Urinary bladder (tissue), 3 donors: ENCODE measurements at regions not wholly inside any gene's neighbourhood (a gene's known extent, or its start where the extent isn't known, plus 50 kb on each side); places are given as distances from the start of the nearest gene placed in this dataset.
"Not testable (repeated sequence)": the region's sequence is repeated elsewhere in the genome, so short reads cannot be mapped to it uniquely, and the experiment has no call there.

Experiments used
- DNase-seq: peaks from one replicate; pipeline ENCODE4 v3.0.0-alpha.2; 2015; ENCODE audit errors: extremely low spot score
- H3K27ac ChIP-seq: one replicate; pipeline ENCODE4 v1.5.1; 2013; ENCODE audit warnings: low read depth, mild to moderate bottlenecking, moderate library complexity
- H3K36me3 ChIP-seq: one replicate; pipeline ENCODE4 v1.6.1; 2013; ENCODE audit warnings: mild to moderate bottlenecking, moderate library complexity; ENCODE audit not compliant: insufficient read depth
- H3K4me1 ChIP-seq: one replicate; pipeline ENCODE4 v1.6.1; 2013; ENCODE audit warnings: mild to moderate bottlenecking, moderate library complexity; ENCODE audit not compliant: insufficient read depth
- H3K4me3 ChIP-seq: one replicate; pipeline ENCODE4 v1.5.1; 2013; ENCODE audit warnings: low read depth, low read length
- WGBS: extraction: QIAGEN DNeasy Blood & Tissue Kit; methylation state at CpG from one replicate; pipeline ENCODE4 v1.1.7; 2013; 5-methylcytosine and 5-hydroxymethylcytosine counted together
- donor health status: healthy with polysubstance abuse.
- donor health status: healthy.

GRCh38 chr9:31745468-31745867 is 639.0 kb upstream of the ACO1 start:
- no peak overlapping the region for H3K4me3 ChIP-seq
- H3K36me3 ChIP-seq, result no peaks in the 10 kb centered on the region
- no peak overlapping the region for H3K27ac ChIP-seq
- DNase-seq, result no peak
- H3K4me1 ChIP-seq, result no peaks in the 10 kb centered on the region
- WGBS, result 58% methylated on average over 6 of the region's 6 CpGs

GRCh38 chr9:31745886-31746285 is 638.6 kb upstream of the ACO1 start:
- Histone ChIP-seq H3K4me3 (no peak overlapping the region), H3K4me1 (no peaks in the 10 kb centered on the region), H3K36me3 (no peaks in the 10 kb centered on the region), H3K27ac (no peak overlapping the region)
- no peak for DNase-seq

DNA sequence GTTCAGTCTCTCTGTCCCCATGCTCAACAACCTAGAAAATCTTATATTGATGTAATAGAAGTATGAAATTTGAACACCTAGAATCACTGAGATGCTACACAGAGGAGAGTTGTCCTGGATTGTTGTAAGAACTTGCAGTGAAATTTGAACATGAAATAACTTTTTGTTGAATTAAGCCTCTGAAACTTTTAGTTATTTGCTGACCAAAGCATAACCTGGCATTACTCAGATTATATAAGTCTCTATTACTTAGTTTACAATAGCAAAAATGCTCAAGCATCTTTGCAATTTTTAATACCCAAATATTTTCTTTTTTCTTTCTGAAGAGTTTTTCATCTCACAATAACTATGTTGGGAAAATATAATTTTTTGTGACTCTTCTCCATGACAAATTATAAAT is 630.7 kb upstream of the ACO1 start:
- DNase-seq, result no peak
- Histone ChIP-seq H3K4me3 (no peak overlapping the region), H3K4me1 (no peaks in the 10 kb centered on the region), H3K36me3 (no peaks in the 10 kb centered on the region), H3K27ac (no peak overlapping the region)

- Histone ChIP-seq H3K4me1 (no peaks in the 10 kb centered on the region), H3K4me3 (no peak overlapping the region), H3K36me3 (no peaks in the 10 kb centered on the region), H3K27ac (no peak overlapping the region)
- no peak for DNase-seq
- 72% methylated on average over 3 of the region's 3 CpGs for WGBS
These were observed 624.7 kb upstream of the ACO1 start for GRCh38 chr9:31759703-31760102.

DNA sequence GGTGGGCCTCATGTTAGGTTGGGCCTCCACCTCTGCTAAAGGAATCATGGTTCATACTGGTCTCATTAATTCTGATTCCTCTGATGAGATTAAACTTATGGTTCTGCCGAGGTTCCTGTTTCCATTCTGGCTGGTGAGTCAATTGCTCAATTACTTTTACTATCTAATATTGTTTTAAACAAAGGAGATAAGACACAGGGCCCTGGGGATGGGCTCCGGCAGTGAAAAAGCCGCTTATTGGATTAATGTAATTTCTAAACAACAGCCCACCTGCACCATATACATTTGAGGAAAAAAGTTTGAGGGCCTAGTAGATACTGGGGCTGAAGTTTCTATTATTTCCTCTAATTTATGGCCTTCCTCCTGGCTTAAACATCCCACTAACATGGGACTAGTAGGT is 610.4 kb upstream of the ACO1 start:
- WGBS, result 49% methylated on average over 3 of the region's 3 CpGs
- not testable (repeated sequence) for H3K4me1 ChIP-seq, H3K36me3 ChIP-seq, H3K27ac ChIP-seq, H3K4me3 ChIP-seq, DNase-seq

- no peak overlapping the region for H3K27ac ChIP-seq
- H3K36me3 ChIP-seq, result no peaks in the 10 kb centered on the region
- H3K4me1 ChIP-seq, result no peaks in the 10 kb centered on the region
- WGBS, result 63% methylated on average over 2 of the region's 2 CpGs
- DNase-seq, result no peak
- H3K4me3 ChIP-seq, result no peak overlapping the region
These were observed 609.9 kb upstream of the ACO1 start for GRCh38 chr9:31774571-31774970.

GRCh38 chr9:31776471-31776870 is 608.0 kb upstream of the ACO1 start:
- 12% methylated on average over 3 of the region's 3 CpGs for WGBS
- no peak overlapping the region for H3K27ac ChIP-seq
- H3K4me1 ChIP-seq, result no peaks in the 10 kb centered on the region
- peak; percentile 42 for DNase-seq
- H3K36me3 ChIP-seq, result no peaks in the 10 kb centered on the region
- H3K4me3 ChIP-seq, result no peak overlapping the region

GRCh38 chr9:31783491-31783890 is 601.0 kb upstream of the ACO1 start:
- DNase-seq, result no peak
- WGBS, result 41% methylated on average over 2 of the region's 2 CpGs
- H3K27ac ChIP-seq, result no peak overlapping the region
- H3K4me1 ChIP-seq, result no peaks in the 10 kb centered on the region
- H3K36me3 ChIP-seq, result no peaks in the 10 kb centered on the region
- H3K4me3 ChIP-seq, result no peak overlapping the region

DNA sequence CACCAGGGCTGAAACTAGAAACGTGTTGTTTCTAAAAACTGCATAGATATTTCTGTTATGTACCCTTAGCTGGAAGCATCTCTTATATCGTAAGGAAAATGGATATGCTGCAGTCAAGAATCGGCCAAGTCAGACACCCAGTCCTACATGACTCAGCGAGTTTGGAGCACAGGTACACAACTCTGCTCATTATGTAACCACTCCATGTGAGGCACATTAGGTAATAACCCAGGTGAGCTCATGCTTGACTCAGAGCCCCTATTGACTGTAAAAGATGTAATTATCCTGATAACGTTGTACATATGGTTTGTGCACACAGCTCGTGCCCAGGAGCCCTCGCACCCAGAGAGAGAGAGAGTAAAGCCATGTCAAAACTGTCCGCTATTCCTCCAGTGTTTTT is 593.7 kb upstream of the ACO1 start:
- no peaks in the 10 kb centered on the region for H3K4me1 ChIP-seq
- H3K4me3 ChIP-seq, result no peak overlapping the region

DNA sequence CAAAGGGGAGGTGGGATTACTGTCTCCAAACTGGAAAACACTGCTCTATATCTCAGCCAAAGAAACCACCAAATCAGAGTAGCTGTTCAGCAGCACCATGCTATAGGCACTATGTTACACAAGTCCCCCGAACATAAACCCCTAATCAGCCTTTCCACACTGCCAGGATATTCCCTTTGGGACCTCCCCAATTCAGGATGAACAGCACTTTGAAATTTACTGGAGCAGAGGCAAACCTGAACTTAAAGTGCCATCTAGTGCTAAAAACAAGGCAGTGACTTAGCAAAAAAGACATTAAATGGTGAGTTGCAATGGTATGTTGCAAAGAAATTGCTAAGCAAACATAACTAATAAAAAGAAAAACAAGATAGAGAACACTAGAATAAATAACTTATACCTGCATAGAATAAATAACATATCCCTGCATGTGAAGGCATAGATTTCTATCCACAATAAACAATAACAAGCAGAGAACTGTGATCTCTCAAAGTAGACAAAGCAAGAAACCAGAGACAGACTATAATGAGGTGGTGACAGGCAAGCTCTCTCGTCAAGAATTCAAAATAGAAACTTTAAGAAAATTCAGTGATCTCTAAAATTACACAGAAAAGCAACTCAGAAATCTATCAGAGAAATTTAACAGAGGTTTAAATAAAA is 584.4 kb upstream of the ACO1 start:
- no peak overlapping the region for H3K27ac ChIP-seq
- no peak for DNase-seq
- H3K4me1 ChIP-seq, result no peaks in the 10 kb centered on the region
- H3K36me3 ChIP-seq, result no peaks in the 10 kb centered on the region
- H3K4me3 ChIP-seq, result no peak overlapping the region
- WGBS, result 32% methylated on average over 2 of the region's 2 CpGs

More for the DNA sequence above, 593.7 kb upstream of the ACO1 start:
- WGBS, result 88% methylated on average over 8 of the region's 8 CpGs
- Histone ChIP-seq H3K27ac (no peak overlapping the region), H3K36me3 (no peaks in the 10 kb centered on the region)
- DNase-seq, result no peak

DNA sequence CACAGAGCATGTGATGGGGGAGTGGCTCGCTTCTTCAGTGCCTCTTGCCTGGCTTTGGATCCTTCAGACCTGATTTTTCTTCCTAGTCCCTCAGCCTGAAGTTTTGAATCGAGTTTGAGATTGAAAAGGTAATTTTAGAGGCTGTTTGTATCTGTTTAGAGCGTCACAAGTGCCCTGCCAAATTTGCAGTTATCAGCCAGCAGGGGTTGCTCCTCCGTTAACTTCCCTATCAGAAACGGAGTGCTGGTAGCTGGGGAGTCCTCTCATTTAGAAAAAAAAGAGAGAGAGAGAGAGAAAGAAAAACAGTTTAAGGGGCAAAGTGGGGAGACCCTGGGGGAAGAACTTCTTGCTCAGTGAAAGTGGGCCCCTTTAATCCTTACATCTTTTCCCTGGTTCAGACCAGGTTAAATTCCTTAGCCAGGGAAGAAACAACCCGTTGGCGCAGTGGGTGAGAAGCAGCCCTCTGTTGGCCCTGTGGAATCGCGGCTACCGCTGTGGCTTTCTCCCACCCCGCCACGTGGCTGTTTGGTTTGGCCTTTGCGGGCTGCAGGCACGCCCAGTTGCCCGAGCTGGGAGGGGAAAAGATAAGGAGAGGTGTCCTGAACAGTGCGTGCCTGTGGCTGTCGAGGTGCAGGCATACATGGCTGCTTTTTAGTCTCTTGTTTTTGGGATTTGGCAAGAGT is 576.7 kb upstream of the ACO1 start:
- 85% methylated on average over 17 of the region's 17 CpGs for WGBS

GRCh38 chr9:31808766-31809165 is 575.7 kb upstream of the ACO1 start:
- no peak for DNase-seq
- Histone ChIP-seq H3K36me3 (no peaks in the 10 kb centered on the region), H3K4me3 (no peak overlapping the region), H3K4me1 (no peaks in the 10 kb centered on the region), H3K27ac (no peak overlapping the region)
- 82% methylated on average over 9 of the region's 9 CpGs for WGBS

More for the DNA sequence above, 576.7 kb upstream of the ACO1 start:
- no peak for DNase-seq
- Histone ChIP-seq H3K36me3 (no peaks in the 10 kb centered on the region), H3K4me3 (no peak overlapping the region), H3K27ac (no peak overlapping the region), H3K4me1 (no peaks in the 10 kb centered on the region)

DNA sequence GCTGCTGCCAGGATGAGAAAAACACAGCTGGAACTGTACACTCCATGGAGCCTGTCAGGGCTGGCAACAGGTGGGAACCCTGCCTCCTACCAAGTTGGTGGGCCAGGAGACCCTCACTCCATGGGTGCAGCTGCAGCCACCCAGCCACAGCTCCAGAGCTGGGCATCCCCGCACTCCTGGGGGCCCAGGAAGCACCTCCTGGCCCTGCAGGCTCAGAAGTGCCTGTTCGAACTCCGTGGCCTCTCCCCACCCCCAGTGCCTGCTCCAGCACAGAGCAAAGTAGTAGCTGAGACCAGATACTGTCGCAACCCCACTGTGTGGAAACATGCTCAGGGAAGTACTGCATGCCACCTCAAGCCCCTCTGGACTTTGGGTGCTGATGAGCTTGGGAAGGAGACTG is 564.0 kb upstream of the ACO1 start:
- 68% methylated on average over 4 of the region's 4 CpGs for WGBS
- Histone ChIP-seq H3K4me1 (no peaks in the 10 kb centered on the region), H3K4me3 (no peak overlapping the region), H3K27ac (no peak overlapping the region), H3K36me3 (no peaks in the 10 kb centered on the region)
- DNase-seq, result no peak

DNA sequence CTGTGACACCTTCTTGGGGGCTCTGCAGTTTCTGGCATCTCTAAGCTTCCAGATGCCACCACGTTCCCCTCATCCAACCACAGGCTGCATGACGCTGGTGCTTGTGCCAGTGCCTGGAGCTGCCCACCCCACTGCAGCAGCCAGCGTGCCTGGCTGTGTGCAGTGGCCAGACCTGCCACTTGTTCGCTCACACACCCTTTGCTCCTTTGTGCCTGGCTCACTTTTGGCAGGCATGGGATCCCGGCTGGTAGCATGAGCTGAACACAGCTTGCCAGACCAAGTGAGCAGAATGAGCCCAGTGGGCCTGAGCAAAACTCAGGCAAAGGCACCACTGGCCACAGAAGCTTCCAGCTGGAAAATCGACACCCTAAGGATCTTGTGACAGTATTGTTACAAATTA is 562.9 kb upstream of the ACO1 start:
- no peaks in the 10 kb centered on the region for H3K4me1 ChIP-seq
- H3K36me3 ChIP-seq, result no peaks in the 10 kb centered on the region
- H3K27ac ChIP-seq, result no peak overlapping the region
- 83% methylated on average over 6 of the region's 6 CpGs for WGBS
- H3K4me3 ChIP-seq, result no peak overlapping the region
- no peak for DNase-seq
